ENCODE measurements at regions not wholly inside any gene's neighbourhood (a gene's known extent, or its start where the extent isn't known, plus 50 kb on each side); places are given as distances from the start of the nearest gene placed in this dataset.

DNA sequence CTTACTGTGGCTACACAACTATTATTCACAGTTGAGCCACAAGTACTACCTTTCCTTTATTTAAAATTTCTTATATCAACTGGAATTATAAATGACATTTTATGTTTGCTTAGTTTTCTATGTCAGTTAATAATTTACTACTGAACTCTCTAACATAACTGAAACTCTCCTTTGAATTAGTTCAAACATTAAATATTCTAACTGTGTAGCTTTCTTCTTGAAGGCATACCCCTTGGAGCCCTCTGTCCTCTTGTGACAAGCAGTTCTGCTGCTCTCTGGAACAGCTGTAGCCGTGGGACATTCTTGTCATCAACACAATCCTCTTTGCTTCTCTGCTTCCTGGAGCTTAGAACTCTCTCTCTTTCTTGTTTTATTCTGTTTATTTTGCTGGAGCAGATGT lies 244.8 kb downstream of the NHLRC3 start:
- TF ChIP-seq POLR2AphosphoS5 (IDR thresholded peaks at IDR 0.05; ENCODE audit: low read depth, low read length) (no peak), SIN3A (IDR thresholded peaks at IDR 0.05; ENCODE audit: borderline replicate concordance, insufficient read depth, low read length) (no peak), REST (IDR thresholded peaks at IDR 0.05; ENCODE audit: insufficient read depth in 1 of 2, low read depth in 2 of 2, low read length in 2 of 2) (no peak)
